ENCODE measurements at regions not wholly inside any gene's neighbourhood (a gene's known extent, or its start where the extent isn't known, plus 50 kb on each side); places are given as distances from the start of the nearest gene placed in this dataset.
"Not testable (repeated sequence)": the region's sequence is repeated elsewhere in the genome, so short reads cannot be mapped to it uniquely, and the experiment has no call there.

DNA sequence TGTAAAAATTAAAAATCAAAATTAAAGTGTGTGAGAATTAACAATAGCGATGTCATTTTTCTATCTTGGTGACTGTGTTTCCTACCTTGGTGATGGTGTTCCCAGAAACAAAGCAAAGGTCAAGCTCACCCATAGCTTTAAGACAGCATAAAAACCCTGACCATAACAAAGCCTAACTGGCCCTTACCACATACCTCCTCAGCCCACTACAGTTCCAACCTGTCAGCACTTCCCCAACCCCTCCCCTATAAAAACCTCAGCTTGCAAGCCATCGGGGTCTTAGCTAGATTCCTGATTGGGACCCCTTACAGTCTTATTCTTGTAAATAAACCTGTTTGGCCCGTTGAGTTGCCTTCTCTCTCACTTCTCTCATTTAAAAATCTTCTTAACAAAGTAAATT, 484.4 kb upstream of the PCDH20 start:
- no peak overlapping the region for H3K27ac ChIP-seq (ENCODE audit: low read depth, low read length)
- TF ChIP-seq, protein P1, sequence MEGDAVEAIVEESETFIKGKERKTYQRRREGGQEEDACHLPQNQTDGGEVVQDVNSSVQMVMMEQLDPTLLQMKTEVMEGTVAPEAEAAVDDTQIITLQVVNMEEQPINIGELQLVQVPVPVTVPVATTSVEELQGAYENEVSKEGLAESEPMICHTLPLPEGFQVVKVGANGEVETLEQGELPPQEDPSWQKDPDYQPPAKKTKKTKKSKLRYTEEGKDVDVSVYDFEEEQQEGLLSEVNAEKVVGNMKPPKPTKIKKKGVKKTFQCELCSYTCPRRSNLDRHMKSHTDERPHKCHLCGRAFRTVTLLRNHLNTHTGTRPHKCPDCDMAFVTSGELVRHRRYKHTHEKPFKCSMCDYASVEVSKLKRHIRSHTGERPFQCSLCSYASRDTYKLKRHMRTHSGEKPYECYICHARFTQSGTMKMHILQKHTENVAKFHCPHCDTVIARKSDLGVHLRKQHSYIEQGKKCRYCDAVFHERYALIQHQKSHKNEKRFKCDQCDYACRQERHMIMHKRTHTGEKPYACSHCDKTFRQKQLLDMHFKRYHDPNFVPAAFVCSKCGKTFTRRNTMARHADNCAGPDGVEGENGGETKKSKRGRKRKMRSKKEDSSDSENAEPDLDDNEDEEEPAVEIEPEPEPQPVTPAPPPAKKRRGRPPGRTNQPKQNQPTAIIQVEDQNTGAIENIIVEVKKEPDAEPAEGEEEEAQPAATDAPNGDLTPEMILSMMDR (IDR thresholded peaks at IDR 0.05; ENCODE audit: low read depth, low read length) = no peak
- ChIA-PET CTCF (no interaction called here), POLR2A (no interaction called here)
- no peak overlapping the region for H3K4me3 ChIP-seq (ENCODE audit: low read depth, low read length)
- H3K27me3 ChIP-seq (ENCODE audit: control insufficient read depth, insufficient read depth, low read length) = no peaks in the 10 kb centered on the region
- no peak for DNase-seq (ENCODE audit: low read depth, low spot score)
- peaks cover 8% of the 10 kb centered on the region for H3K9me3 ChIP-seq (ENCODE audit: control insufficient read depth, insufficient read depth, low read length)

DNA sequence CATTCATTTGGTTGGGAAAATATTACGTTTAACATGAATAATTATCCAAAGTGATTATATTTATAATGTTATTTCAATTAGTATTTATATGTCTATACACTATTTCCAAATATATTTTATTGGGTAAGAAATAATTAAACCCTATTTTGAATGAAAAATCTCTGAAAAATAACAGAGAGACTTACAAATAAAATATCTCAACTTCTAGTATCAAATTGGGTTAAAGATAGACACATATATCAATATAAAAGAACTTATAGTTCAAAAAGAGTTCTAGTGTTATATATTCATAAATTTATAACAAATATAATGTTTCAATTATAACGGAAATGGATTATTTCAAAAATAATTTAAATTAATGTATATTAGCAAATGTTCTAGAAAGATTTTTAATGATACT, 482.6 kb upstream of the PCDH20 start:
- POLR2A ChIA-PET = no interaction called here
- TF ChIP-seq, protein P1 (IDR thresholded peaks at IDR 0.05; ENCODE audit: low read depth, low read length) = no peak
- CTCF ChIA-PET = no interaction called here
- no peak overlapping the region for H3K4me3 ChIP-seq (ENCODE audit: low read depth, low read length)
- H3K9me3 ChIP-seq (ENCODE audit: control insufficient read depth, insufficient read depth, low read length) = peaks cover 3% of the 10 kb centered on the region
- no peak for DNase-seq (ENCODE audit: low read depth, low spot score)
- H3K27me3 ChIP-seq (ENCODE audit: control insufficient read depth, insufficient read depth, low read length) = no peaks in the 10 kb centered on the region
- H3K27ac ChIP-seq (ENCODE audit: low read depth, low read length) = no peak overlapping the region

DNA sequence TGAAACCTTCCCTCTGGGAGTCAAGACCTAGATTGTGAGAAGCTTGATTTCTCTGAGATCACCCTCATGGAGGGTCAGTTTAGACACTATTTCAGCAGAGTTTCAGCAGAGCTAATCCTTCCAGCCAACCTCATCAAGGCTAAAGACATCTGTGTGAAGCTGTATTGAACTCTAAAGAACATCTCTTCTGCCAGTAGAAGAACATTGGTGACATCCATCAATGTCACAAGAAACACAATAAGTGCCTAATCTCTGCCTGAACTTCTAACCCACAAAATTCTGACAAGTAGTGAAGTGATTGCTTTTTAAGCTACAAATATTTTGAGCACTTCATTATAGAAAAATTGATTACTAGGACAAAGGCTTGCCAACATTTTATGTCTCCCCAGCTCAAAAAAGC, 475.8 kb upstream of the PCDH20 start:
- ChIA-PET CTCF (no interaction called here), POLR2A (no interaction called here)

GRCh38 chr13:61884830-61885229, 469.2 kb upstream of the PCDH20 start:
- TF ChIP-seq, protein P1 (IDR thresholded peaks at IDR 0.05; ENCODE audit: low read depth, low read length) = no peak
- DNase-seq (ENCODE audit: low read depth, low spot score) = no peak
- Histone ChIP-seq H3K4me3 (ENCODE audit: low read depth, low read length) (no peak overlapping the region), H3K27me3 (ENCODE audit: control insufficient read depth, insufficient read depth, low read length) (no peaks in the 10 kb centered on the region), H3K9me3 (ENCODE audit: control insufficient read depth, insufficient read depth, low read length) (no peaks in the 10 kb centered on the region), H3K27ac (ENCODE audit: low read depth, low read length) (no peak overlapping the region)
- ChIA-PET CTCF (no interaction called here), POLR2A (no interaction called here)

More for the DNA sequence above, 475.8 kb upstream of the PCDH20 start:
- no peak overlapping the region for H3K27ac ChIP-seq (ENCODE audit: low read depth, low read length)
- TF ChIP-seq, protein P1 (IDR thresholded peaks at IDR 0.05; ENCODE audit: low read depth, low read length) = no peak
- no peaks in the 10 kb centered on the region for H3K9me3 ChIP-seq (ENCODE audit: control insufficient read depth, insufficient read depth, low read length)
- H3K27me3 ChIP-seq (ENCODE audit: control insufficient read depth, insufficient read depth, low read length) = no peaks in the 10 kb centered on the region
- no peak overlapping the region for H3K4me3 ChIP-seq (ENCODE audit: low read depth, low read length)
- no peak for DNase-seq (ENCODE audit: low read depth, low spot score)

DNA sequence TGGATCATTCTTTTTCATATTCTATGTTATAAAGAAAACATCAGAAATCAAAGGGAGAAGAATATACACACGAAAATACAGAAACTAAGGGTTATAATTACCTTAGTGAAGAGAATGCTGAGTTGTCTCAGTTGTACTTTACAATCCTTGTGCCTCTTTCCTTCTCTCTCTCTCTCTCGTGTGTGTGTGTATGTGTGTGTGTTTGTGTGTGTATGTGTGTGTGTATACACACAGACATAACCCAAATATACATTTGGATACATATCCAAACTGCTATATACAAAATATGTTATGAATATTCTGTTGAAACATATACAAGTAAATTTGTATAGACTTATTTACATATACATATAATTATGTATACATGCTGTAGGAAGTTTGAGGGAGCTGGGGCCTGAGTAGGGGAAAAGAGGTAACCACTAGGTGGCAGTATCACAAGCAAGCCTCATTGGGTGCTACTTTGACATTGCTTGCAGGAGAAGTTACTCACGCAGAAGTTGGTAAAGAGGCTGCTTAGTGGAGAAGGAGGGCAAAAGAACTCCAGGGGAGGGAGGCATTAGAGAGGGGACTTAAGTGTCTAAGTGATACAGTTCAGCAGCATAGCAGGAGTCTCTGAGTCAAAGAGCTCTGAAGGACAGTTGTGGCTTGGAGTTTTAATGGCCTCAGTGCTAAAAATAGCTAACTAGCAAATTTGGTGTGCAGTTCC, 465.1 kb upstream of the PCDH20 start:
- Histone ChIP-seq H3K9me3 (ENCODE audit: control insufficient read depth, insufficient read depth, low read length) (peaks cover 2% of the 10 kb centered on the region; the same call in 1 of the 2 replicates), H3K4me3 (ENCODE audit: low read depth, low read length) (no peak overlapping the region), H3K27me3 (ENCODE audit: control insufficient read depth, insufficient read depth, low read length) (no peaks in the 10 kb centered on the region), H3K27ac (ENCODE audit: low read depth, low read length) (no peak overlapping the region)
- POLR2A ChIA-PET = no interaction called here
- CTCF ChIA-PET = interaction anchor here (0.7 to 1.2 kb wide), 2 partner anchors 9 to 104 kb away, joined by 3 read pairs; no protein-coding TSS in a partner anchor
- TF ChIP-seq, protein P1 (IDR thresholded peaks at IDR 0.05; ENCODE audit: low read depth, low read length) = peak; percentile 56
- DNase-seq (ENCODE audit: low read depth, low spot score) = no peak

DNA sequence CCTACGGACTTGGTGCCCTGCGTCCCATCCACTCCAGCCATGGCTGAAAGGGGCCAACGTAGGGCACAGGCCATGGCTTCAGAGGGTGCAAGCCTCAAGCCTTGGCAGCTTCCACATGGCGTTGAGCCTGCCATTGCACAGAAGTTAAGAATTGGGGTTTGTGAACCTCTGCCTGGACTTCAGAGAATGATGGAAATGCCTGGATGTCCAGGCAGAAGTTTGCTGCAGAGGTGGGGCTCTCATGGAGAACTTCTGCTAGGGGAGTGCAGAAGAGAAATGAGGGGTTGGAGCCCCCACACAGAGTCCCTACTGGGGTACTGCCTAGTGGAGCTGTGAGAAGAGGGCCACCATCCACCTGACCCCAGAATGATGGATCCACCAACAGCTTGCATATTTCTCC, 462.9 kb upstream of the PCDH20 start:
- H3K27me3 ChIP-seq (ENCODE audit: control insufficient read depth, insufficient read depth, low read length); DNase-seq (ENCODE audit: low read depth, low spot score); CTCF ChIA-PET; H3K9me3 ChIP-seq (ENCODE audit: control insufficient read depth, insufficient read depth, low read length); POLR2A ChIA-PET; H3K27ac ChIP-seq (ENCODE audit: low read depth, low read length); H3K4me3 ChIP-seq (ENCODE audit: low read depth, low read length): not testable (repeated sequence)

Measured in AG04450 (cell line).